Activated naive CD4-positive, alpha-beta T cell treated with anti-CD3 and anti-CD28 coated beads, Interleukin-2, amount 50 U/mL, for 72 hours (primary cell): ENCODE measurements at regions not wholly inside any gene's neighbourhood (a gene's known extent, or its start where the extent isn't known, plus 50 kb on each side); places are given as distances from the start of the nearest gene placed in this dataset.
A peak's percentile ranks its signal among the peaks of the same experiment; 100 is the strongest.

Experiments used
- ATAC-seq, 2 donors: fragments of 150-1000 bp; cut with Tn5 transposase; 2 replicates each; pipeline ENCODE4 v1.10.0; 2021; ENCODE audit warnings: mild to moderate bottlenecking in 2 of 2, moderate library complexity in 2 of 2
- DNase-seq, 2 donors: peaks; one replicate each; pipeline ENCODE4 v3.0.0; 2021 to 2022; ENCODE audit warnings: low spot score in 2 of 2
- H3K27ac Mint-ChIP-seq, 2 donors: one replicate each; pipeline ENCODE4 v1.8.0; 2022; ENCODE audit warnings: mild to moderate bottlenecking in 2 of 2, mixed read lengths in 2 of 2
- H3K36me3 Mint-ChIP-seq, 2 donors: one replicate each; pipeline ENCODE4 v1.8.0; 2022; ENCODE audit warnings: mixed read lengths in 2 of 2
- H3K9me3 Mint-ChIP-seq, 2 donors: one replicate each; pipeline ENCODE4 v1.8.0; 2022; ENCODE audit warnings: mixed read lengths in 2 of 2

DNA sequence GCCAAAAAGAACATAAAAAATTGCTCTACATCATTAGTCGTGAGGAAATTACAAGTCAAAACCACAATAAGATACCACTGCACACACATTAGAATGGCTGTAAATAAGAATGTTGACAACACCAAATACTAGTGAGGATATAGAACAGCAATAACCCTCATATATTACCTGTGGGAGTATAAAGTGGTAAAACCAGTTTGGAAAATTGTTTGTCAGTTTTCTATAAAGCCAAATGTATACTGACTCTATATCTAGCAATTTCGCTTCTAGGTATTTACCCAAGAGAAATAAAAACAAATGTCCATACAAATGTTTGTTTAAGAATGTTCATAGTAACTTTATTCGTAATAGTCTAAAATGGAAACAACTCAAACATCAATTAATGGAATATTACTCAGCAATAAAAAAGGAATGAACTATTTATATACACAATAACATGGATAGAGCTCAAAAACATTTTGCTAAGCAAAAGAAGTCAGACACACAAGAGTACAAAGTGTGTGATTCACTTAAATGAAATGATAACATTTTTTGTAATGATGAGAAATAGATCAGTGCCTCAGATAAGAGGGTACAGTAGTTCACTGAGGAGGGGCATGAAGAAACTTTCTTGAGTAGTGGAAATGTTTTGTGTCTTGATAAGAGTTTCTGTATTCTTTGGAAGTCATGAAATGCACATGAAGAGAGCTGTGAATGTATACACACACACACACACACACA lies 219.6 kb upstream of the ZNF462 start:
- peaks cover 12 to 15% of the 10 kb centered on the region in 2 donors for H3K9me3 Mint-ChIP-seq
- H3K36me3 Mint-ChIP-seq, result no peaks in the 10 kb centered on the region
- ATAC-seq, result no peak
- no peak overlapping the region for H3K27ac Mint-ChIP-seq
- no peak for DNase-seq

GRCh38 chr9:106644661-106645060 lies 218.3 kb upstream of the ZNF462 start:
- H3K9me3 Mint-ChIP-seq, result peaks cover 12 to 15% of the 10 kb centered on the region in 2 donors
- no peak overlapping the region for H3K27ac Mint-ChIP-seq
- H3K36me3 Mint-ChIP-seq, result no peaks in the 10 kb centered on the region
- ATAC-seq (no peak), DNase-seq (no peak)

- no peak for DNase-seq
- Mint-ChIP-seq H3K9me3 (peaks cover 14 to 17% of the 10 kb centered on the region in 2 donors), H3K36me3 (no peaks in the 10 kb centered on the region), H3K27ac (no peak overlapping the region)
- no peak for ATAC-seq
Observed at GRCh38 chr9:106648799-106649198, 214.2 kb upstream of the ZNF462 start.

DNA sequence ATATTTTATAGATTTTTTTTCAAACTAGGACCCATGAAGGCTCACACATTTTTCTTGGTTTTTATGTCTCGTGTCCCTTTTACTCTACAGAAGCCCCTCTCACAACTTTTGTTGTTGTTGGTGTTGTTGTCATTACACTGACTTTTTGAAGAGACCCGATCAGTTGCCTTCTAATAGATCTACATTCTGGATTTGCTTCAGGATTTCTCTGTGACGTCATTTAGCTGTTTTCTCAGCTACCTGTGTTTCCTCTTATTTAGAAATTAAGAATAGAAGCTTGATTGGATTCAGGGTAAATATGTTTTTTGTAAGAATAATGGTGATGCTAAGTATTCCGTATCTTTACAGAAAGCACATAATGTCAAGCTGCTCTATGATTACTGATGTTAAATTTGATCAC lies 213.3 kb upstream of the ZNF462 start:
- no peak overlapping the region for H3K27ac Mint-ChIP-seq
- DNase-seq, result no peak
- peaks cover 0 to 7% of the 10 kb centered on the region in 2 donors for H3K36me3 Mint-ChIP-seq
- no peak for ATAC-seq
- H3K9me3 Mint-ChIP-seq, result peaks cover 15 to 21% of the 10 kb centered on the region in 2 donors

DNA sequence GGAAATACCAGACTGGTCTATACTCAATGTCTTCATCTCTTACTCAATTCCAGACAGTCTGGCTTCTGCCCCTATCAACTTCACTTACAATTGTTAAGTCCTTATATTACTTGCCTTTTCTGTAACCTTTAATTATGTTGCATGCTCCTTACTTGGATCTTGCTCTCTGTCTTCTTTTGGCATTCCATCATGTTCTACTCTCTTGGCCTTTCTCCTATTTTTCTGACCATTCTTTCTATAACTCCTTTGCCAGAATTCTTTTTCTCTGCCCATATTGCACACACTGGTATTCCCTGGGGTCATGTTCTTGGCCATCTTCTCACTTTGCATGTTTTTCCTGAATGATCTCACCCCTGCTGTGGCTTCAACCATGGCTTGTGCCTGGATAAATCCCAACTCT lies 209.8 kb upstream of the ZNF462 start:
- no peak for DNase-seq
- Mint-ChIP-seq H3K36me3 (peaks cover 0 to 7% of the 10 kb centered on the region in 2 donors), H3K9me3 (peaks cover 13 to 21% of the 10 kb centered on the region in 2 donors), H3K27ac (no peak overlapping the region)
- ATAC-seq, result no peak

DNA sequence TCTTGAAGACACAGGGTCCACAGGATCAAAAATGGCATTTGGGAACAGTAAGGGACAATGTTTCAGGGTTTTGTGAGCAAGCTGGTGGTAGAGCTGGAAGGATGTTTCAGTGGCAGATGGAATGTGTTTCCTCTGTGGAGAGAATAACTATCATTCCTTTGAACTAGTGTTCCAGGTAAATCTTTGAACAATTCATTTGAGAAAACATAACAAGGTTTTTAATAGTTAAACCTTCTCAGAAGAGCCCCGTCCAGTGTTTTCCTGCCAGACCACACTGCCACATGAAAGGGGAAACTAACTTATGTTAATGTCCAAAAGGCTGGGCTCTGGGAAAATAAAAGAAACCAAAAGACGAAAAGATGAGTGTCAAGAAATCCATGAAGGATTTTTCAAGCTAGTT lies 207.0 kb upstream of the ZNF462 start:
- Mint-ChIP-seq H3K9me3 (peaks cover 18 to 28% of the 10 kb centered on the region in 2 donors), H3K27ac (no peak overlapping the region), H3K36me3 (peaks cover 0 to 7% of the 10 kb centered on the region in 2 donors)
- DNase-seq (no peak), ATAC-seq (no peak)

DNA sequence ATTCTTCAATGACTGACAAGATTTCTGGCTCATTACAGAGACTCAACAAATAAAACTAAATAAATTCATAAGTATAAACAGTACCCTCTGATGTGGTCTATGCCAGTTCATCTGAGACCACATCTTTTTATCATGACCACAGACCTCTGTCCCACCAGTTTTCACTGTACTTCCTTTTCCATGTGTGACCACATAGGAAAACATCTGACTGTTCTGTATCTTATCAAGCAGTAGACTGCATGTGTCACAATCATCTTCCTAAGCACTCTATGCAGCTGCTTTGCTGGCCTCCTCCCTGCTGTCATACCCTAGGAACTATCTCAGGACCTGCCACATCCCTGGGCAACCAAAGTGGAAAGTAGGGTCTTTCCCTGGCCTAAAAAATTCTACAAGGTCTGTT lies 205.0 kb upstream of the ZNF462 start:
- peaks cover 0 to 7% of the 10 kb centered on the region in 2 donors for H3K36me3 Mint-ChIP-seq
- no peak for DNase-seq
- no peak for ATAC-seq
- H3K9me3 Mint-ChIP-seq, result peaks cover 18 to 28% of the 10 kb centered on the region in 2 donors
- H3K27ac Mint-ChIP-seq, result peak overlapping the region in 1 of 2 donors; percentile 25

GRCh38 chr9:106668534-106668933 lies 194.4 kb upstream of the ZNF462 start:
- Mint-ChIP-seq H3K9me3 (peaks cover 4 to 8% of the 10 kb centered on the region in 2 donors), H3K27ac (no peak overlapping the region), H3K36me3 (no peaks in the 10 kb centered on the region)
- no peak for ATAC-seq
- no peak for DNase-seq

GRCh38 chr9:106669835-106670234 lies 193.1 kb upstream of the ZNF462 start:
- DNase-seq, result no peak
- Mint-ChIP-seq H3K9me3 (peaks cover 8 to 9% of the 10 kb centered on the region in 2 donors), H3K27ac (no peak overlapping the region), H3K36me3 (no peaks in the 10 kb centered on the region)
- no peak for ATAC-seq

DNA sequence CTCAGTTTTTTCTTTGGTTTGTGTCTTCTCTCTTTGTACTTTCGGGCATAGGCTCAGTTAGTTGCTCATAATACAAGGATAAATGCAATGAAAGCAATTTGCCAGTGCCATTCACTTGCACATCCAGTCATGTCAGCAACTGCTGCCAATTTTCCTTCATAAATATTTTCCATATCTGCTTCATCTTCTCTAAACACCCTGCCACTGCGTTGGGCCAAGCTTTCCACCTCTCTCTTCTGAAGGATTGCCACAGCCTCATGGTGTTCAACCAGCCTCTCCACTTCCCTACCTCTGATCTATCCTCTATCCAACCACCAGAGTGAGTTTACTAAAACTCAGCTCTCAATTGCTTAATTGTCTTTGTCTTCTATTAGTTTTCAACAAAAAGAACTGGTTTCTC lies 192.5 kb upstream of the ZNF462 start:
- H3K9me3 Mint-ChIP-seq, result peaks cover 12 to 13% of the 10 kb centered on the region in 2 donors
- no peak overlapping the region for H3K27ac Mint-ChIP-seq

DNA sequence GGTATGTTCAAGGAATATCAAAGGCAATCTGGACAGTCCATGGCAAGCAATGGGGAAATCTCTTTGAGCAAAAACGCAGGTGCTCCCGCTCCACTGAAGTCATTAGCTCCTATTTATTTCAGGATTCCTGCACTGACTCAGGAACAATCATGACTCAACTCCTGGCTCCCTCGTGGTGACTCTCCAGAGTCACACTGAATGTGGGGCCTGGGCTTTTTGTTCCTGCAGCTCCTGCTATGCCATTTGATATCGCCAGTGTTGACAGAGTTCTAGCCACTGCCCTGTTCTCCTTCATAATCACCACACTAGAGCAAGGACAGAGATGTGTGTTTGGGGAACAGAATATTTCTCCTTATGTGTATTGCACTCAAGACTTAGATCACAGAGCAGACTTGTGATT lies 187.2 kb upstream of the ZNF462 start:
- Mint-ChIP-seq H3K9me3 (peaks cover 12 to 22% of the 10 kb centered on the region in 2 donors), H3K36me3 (peaks cover 0 to 9% of the 10 kb centered on the region in 2 donors), H3K27ac (no peak overlapping the region)
- ATAC-seq, result no peak
- no peak for DNase-seq

More for the DNA sequence above, 192.5 kb upstream of the ZNF462 start:
- ATAC-seq (no peak), DNase-seq (no peak)
- H3K36me3 Mint-ChIP-seq, result peaks cover 0 to 4% of the 10 kb centered on the region in 2 donors

- DNase-seq (no peak), ATAC-seq (no peak)
- Mint-ChIP-seq H3K27ac (no peak overlapping the region), H3K9me3 (peaks cover 19 to 30% of the 10 kb centered on the region in 2 donors), H3K36me3 (peaks cover 0 to 9% of the 10 kb centered on the region in 2 donors)
Observed at GRCh38 chr9:106677374-106677773, 185.6 kb upstream of the ZNF462 start.

GRCh38 chr9:106677830-106678229 lies 185.1 kb upstream of the ZNF462 start:
- no peak overlapping the region for H3K27ac Mint-ChIP-seq
- peaks cover 21 to 30% of the 10 kb centered on the region in 2 donors for H3K9me3 Mint-ChIP-seq
- peaks cover 0 to 9% of the 10 kb centered on the region in 2 donors for H3K36me3 Mint-ChIP-seq
- DNase-seq (no peak), ATAC-seq (no peak)

GRCh38 chr9:106678273-106678672 lies 184.7 kb upstream of the ZNF462 start:
- ATAC-seq (no peak), DNase-seq (no peak)
- H3K27ac Mint-ChIP-seq, result no peak overlapping the region
- peaks cover 21 to 30% of the 10 kb centered on the region in 2 donors for H3K9me3 Mint-ChIP-seq
- peaks cover 0 to 9% of the 10 kb centered on the region in 2 donors for H3K36me3 Mint-ChIP-seq

- ATAC-seq (no peak), DNase-seq (no peak)
- Mint-ChIP-seq H3K36me3 (no peaks in the 10 kb centered on the region), H3K9me3 (peaks cover 16 to 20% of the 10 kb centered on the region in 2 donors), H3K27ac (no peak overlapping the region)
Observed at GRCh38 chr9:106682420-106682819, 180.5 kb upstream of the ZNF462 start.

DNA sequence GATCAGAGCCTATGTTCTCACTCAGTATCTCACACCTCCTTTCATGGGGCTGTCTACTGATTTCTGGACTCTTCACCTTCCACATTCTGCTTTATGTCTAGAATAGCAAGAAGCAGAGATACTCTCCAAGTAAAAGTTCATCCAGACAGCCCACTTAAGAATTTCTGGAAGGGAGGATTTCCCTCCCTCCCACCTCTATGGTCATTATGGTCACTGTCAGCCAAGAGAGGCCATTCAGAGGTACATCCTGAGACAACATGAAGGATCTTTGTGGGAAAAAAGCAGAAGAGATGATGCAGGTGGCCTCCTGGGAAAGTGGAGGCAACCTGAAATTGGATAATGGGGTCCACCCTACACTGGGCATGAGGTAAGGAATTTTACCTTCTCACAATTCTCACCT lies 179.5 kb upstream of the ZNF462 start:
- DNase-seq (no peak), ATAC-seq (no peak)
- Mint-ChIP-seq H3K36me3 (no peaks in the 10 kb centered on the region), H3K9me3 (peaks cover 12 to 16% of the 10 kb centered on the region in 2 donors), H3K27ac (no peak overlapping the region)

DNA sequence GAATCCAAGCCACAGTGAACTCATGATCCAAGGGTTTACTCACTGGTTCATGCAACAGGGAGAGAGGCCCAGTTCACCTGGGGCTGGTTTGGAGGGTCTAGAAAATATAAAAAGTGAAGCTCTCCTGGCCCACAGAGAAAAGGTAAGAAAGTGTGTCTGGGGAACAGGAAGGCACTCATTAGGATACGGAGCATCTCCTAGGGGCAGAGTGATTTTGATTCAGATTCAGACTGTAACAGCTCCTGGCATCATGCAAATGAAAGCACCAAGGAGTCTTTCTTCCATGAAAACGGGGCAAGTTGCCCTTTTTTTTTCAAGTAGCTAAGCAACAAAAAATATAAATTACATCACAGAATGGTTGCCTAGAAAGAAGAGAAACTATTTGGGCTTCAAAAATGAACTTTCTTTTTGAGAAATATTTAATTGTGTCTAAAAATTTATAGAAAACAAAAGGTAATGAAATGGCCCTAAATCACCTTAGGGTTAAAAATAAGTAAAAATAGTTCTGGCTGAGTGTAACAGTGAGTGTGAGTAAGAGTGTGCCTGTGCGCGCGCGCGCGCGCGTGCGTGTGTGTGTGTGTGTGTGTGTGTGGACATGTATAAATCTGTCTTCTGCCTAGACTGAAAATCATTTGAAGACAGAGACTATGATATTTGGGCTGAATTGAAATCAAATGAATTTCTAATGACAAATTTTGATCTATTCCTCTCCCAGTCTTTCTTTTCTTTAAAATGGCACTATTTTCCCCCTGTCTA lies 177.8 kb upstream of the ZNF462 start:
- Mint-ChIP-seq H3K27ac (no peak overlapping the region), H3K36me3 (no peaks in the 10 kb centered on the region), H3K9me3 (peaks cover 8 to 9% of the 10 kb centered on the region in 2 donors)
- DNase-seq (no peak), ATAC-seq (no peak)
